ENCODE measurements at regions not wholly inside any gene's neighbourhood (a gene's known extent, or its start where the extent isn't known, plus 50 kb on each side); places are given as distances from the start of the nearest gene placed in this dataset.

DNA sequence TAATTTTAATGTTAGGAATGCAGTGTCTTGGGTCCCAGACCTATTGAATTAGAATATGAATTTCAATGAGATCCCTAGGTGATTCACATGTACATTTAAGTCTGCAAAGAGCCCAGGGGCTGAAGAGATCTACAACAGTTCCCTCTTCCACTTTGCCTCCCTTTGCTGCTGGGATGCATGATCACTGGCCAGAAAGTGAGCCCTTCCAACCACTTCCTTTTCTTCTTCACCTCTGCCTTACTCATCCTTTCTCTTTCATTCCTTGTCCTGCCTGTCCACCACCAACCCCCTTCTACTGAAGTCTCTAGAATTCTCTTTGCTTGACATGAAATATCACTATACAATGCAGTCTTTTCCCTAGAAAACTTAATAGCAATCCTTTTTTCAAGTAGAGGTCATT, 222.4 kb upstream of the LRIG1 start:
- Histone ChIP-seq H3K4me3 (no peak overlapping the region), H3K36me3 (no peaks in the 10 kb centered on the region)
- intact Hi-C loops (cut with DNase I; ENCODE audit: low total_unique reads): no loop called here

GRCh38 chr3:66729687-66730393, 229.0 kb upstream of the LRIG1 start:
- Histone ChIP-seq H3K36me3 (no peaks in the 10 kb centered on the region), H3K27me3 (no peaks in the 10 kb centered on the region), H3K4me1 (peaks cover 0 to 8% (median 0%) of the 10 kb centered on the region in 4 donors), H3K27ac (no peak overlapping the region), H3K9me3 (no peaks in the 10 kb centered on the region), H3K4me3 (no peak overlapping the region)
- TF ChIP-seq, protein P1, sequence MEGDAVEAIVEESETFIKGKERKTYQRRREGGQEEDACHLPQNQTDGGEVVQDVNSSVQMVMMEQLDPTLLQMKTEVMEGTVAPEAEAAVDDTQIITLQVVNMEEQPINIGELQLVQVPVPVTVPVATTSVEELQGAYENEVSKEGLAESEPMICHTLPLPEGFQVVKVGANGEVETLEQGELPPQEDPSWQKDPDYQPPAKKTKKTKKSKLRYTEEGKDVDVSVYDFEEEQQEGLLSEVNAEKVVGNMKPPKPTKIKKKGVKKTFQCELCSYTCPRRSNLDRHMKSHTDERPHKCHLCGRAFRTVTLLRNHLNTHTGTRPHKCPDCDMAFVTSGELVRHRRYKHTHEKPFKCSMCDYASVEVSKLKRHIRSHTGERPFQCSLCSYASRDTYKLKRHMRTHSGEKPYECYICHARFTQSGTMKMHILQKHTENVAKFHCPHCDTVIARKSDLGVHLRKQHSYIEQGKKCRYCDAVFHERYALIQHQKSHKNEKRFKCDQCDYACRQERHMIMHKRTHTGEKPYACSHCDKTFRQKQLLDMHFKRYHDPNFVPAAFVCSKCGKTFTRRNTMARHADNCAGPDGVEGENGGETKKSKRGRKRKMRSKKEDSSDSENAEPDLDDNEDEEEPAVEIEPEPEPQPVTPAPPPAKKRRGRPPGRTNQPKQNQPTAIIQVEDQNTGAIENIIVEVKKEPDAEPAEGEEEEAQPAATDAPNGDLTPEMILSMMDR (IDR thresholded peaks at IDR 0.05): no peak
- intact Hi-C loops (cut with DNase I; ENCODE audit: low total_unique reads): no loop called here
- no peak for DNase-seq

More for the DNA sequence above, 222.4 kb upstream of the LRIG1 start:
- Histone ChIP-seq H3K4me1 (peaks cover 0 to 29% (median 3%) of the 10 kb centered on the region in 4 donors), H3K27me3 (no peaks in the 10 kb centered on the region), H3K27ac (peak overlapping the region; percentile 67 to 70), H3K9me3 (no peaks in the 10 kb centered on the region)
- no peak for DNase-seq
- TF ChIP-seq, protein P1 (IDR thresholded peaks at IDR 0.05): no peak

DNA sequence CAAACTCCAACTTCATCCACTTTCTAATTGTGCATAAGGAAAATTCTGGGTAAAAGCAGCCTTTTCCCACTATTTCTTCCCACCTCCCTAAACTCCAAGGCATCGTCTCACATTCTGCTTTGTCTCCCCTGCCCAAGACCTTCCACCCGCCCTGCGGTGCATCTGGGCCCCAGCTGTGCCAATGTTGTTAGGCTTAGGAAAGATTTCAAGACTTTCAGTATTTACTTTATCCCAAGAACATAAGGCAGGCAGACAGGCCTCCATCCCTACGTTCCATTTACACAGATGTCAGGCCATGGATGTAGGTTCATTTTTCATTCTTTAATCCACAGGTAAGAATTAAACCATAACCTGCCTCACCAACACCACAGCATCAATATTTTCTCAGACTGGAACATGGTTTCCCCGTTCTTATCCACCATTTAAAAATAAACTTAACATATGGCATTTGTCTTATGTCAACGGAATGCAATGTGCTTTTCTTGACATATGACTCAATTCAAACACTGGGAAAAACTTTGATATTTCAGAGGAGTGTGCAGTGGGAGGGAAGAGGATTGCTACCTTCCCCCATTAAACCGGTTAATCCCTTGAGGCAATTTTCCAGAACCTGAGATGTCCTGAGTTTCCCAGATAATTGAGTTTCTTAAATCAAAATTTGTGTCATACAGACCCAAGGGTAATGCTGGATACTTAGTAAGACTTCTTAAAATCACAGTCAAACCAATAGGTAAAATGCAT, 238.0 kb upstream of the LRIG1 start:
- Histone ChIP-seq H3K4me3 (no peak overlapping the region), H3K9me3 (no peaks in the 10 kb centered on the region), H3K27me3 (no peaks in the 10 kb centered on the region), H3K36me3 (no peaks in the 10 kb centered on the region), H3K4me1 (no peaks in the 10 kb centered on the region), H3K27ac (no peak overlapping the region)
- TF ChIP-seq, protein P1 (IDR thresholded peaks at IDR 0.05): no peak
- intact Hi-C loops (cut with DNase I; ENCODE audit: low total_unique reads): no loop called here
- DNase-seq: no peak

- Histone ChIP-seq H3K27ac (no peak overlapping the region), H3K4me3 (no peak overlapping the region), H3K4me1 (no peaks in the 10 kb centered on the region), H3K36me3 (no peaks in the 10 kb centered on the region), H3K9me3 (no peaks in the 10 kb centered on the region), H3K27me3 (no peaks in the 10 kb centered on the region)
- intact Hi-C loops (cut with DNase I; ENCODE audit: low total_unique reads): no loop called here
- TF ChIP-seq, protein P1 (IDR thresholded peaks at IDR 0.05): no peak
- no peak for DNase-seq
Measured at GRCh38 chr3:66740260-66740659, 239.4 kb upstream of the LRIG1 start.

DNA sequence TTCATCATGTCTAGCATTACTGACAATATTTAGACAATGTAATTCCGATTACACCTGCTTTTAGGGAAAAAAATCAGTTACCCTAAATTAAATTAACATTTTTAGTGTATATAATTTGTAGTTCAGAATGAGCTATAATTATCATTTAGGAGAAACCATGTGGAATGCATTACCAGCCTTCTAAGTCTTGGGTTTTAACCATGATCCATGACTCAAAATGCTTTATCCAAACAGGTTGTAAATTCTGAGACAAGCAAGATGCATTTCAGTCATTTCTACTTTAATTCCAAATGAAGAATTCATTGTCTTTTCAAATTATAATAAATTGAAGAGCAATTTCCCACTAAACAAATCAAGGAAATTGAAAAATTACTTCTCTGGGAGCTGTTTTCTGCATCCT, 243.7 kb upstream of the LRIG1 start:
- peaks cover 0 to 6% (median 2%) of the 10 kb centered on the region in 4 donors for H3K4me1 ChIP-seq
- H3K27ac ChIP-seq: no peak overlapping the region
- no peak overlapping the region for H3K4me3 ChIP-seq
- no peak for DNase-seq
- H3K9me3 ChIP-seq: no peaks in the 10 kb centered on the region
- TF ChIP-seq, protein P1 (IDR thresholded peaks at IDR 0.05): no peak
- intact Hi-C loops (cut with DNase I; ENCODE audit: low total_unique reads): no loop called here
- no peaks in the 10 kb centered on the region for H3K27me3 ChIP-seq
- H3K36me3 ChIP-seq: no peaks in the 10 kb centered on the region
